NCI-H1092 (cell line): ENCODE measurements at regions not wholly inside any gene's neighbourhood (a gene's known extent, or its start where the extent isn't known, plus 50 kb on each side); places are given as distances from the start of the nearest gene placed in this dataset.
A peak's percentile ranks its signal among the peaks of the same experiment; 100 is the strongest.

Source experiments
- DNase-seq: peaks from one replicate; lab custom pipeline; 2025; lab: John Stamatoyannopoulos, UW

DNA sequence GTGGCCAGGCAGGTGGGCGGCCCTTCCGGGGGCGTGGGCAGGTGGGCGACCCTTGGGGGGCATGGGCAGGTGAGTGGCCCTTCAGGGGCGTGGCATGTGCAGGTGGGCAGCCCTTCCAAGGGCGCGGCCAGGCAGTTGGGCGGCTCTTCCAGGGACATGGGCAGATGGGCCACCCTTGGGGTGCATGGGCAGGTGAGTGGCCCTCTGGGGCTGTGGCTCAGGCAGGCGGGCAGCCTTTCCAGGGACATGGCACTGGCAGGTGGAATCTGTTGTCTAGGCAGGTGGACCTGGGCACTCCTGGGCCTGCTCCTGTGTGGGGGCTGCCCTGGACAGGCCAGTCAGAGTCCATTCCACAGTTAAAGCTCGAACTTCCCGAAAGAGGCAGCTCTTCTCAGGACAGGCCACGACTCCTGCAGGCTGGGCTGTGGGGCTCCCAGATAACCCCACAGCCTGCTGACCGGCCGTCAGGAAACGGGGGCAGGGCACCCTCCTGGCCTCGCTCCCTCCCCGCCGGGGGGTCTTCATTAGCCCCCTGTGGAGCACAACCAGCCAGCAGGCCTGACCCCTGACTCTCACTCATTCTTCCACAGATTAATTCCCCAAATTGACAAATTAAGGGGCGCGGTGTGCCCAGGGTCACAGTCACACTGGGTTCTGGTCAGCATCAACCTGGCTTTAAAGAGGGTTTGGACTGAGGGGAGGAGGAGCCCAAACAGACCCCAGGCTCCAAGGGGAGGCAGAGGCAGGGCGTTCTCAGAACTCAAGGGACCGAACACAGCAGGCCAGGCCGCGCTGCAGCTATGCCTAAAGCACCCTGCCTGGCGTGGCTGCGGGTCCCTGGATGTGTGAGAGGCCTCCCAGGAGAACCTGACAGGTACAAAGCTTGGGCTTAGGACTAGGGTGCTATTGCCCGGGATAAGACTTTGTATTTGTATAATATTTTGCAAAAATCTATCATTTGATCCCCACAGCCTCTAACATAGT lies 130.0 kb downstream of the DLL1 start:
- DNase-seq, result no peak

GRCh38 chr6:170160031-170160627 lies 130.7 kb downstream of the DLL1 start:
- DNase-seq, result no peak

GRCh38 chr6:170159022-170159965 lies 131.6 kb downstream of the DLL1 start:
- DNase-seq, result no peak

DNA sequence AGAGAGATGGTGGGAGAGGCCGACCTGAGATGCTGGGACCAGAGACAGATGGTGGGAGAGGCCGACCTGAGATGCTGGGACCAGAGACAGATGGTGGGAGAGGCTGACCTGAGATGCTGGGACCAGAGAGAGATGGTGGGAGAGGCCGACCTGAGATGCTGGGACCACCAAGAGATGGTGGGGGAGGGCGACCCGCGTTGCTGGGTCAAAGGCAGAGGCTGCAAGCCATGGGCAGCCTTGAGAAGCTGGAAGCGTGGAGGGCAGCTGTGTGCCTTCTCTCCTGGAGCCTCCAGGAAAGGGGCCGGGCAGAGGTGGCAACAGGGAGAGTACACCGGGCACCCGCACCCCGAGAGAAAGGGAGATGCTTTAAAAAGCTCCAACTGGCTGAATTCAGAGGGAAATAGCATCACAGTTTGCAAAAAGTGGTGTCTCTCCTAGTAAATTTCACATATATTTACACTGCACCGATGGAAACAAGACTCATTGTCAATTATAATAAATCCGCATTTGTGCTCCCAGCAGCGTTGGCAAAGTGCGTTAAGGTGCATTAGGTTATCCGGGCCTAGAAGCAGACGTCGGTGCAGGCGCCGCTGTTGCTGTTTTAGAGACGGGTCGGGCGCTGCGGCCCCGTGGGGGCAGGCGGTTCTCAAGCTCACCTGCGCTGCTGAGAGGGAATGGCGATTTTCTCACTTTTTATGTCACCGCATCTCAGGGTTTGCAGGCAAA lies 132.4 kb downstream of the DLL1 start:
- no peak for DNase-seq

- no peak for DNase-seq
Measured at GRCh38 chr6:170157567-170158218, 133.2 kb downstream of the DLL1 start.

GRCh38 chr6:170156448-170157375 lies 134.2 kb downstream of the DLL1 start:
- DNase-seq, result no peak

DNA sequence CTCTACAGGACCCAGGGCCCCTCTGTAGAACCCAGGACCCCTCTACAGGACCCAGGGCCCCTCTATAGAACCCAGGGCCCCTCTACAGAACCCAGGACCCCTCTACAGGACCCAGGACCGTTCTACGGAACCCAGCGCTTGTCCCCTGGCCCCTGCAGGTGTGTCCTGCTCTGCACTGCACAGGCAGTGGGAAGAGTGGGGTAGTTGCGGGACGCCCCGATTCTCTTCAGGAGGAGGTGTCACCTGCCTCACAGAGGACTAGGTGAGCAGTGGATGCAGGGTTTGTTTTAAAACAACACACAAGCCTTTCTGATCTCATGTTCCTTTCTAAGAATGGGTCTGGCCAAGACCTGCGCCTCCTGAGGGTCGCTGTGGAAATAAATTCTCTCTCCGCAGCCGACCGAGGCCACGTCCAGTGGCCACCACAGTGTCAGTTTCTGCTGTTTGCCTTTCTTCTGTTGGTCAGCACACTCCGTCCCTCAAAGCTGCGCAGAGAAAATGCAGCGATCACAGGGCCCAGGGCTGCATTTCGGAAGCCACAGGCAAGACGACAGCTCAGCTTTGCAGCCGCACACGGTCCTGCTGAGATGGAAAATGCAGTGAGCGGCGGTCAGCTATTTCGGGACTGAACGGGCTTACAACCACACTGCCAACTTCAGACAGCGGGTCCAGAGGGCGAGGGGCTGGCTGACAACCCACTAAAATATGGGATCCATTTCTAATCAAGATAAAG lies 135.2 kb downstream of the DLL1 start:
- DNase-seq, result no peak

GRCh38 chr6:170153436-170154319 lies 137.2 kb downstream of the DLL1 start:
- no peak for DNase-seq

DNA sequence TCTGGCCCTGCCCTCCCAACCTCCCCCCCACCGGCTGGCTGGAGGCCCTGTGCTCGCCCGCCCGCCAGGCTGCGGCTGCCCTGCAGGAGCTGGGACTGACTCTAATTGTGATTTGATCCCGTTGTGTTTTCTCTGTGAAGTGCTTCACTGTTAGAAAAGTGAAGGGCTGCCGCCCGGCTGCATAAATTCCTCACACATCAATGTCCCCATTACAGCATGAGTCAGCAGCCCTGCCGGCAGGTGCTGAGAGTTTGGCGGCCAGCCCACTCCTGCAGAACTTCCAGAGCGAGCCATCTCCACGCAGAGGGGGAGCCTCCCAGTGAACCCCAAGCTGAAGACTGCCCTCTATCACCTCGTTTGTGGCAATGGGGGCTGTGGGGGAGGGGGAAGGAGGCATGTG lies 137.9 kb downstream of the DLL1 start:
- peak; percentile 92 for DNase-seq

DNA sequence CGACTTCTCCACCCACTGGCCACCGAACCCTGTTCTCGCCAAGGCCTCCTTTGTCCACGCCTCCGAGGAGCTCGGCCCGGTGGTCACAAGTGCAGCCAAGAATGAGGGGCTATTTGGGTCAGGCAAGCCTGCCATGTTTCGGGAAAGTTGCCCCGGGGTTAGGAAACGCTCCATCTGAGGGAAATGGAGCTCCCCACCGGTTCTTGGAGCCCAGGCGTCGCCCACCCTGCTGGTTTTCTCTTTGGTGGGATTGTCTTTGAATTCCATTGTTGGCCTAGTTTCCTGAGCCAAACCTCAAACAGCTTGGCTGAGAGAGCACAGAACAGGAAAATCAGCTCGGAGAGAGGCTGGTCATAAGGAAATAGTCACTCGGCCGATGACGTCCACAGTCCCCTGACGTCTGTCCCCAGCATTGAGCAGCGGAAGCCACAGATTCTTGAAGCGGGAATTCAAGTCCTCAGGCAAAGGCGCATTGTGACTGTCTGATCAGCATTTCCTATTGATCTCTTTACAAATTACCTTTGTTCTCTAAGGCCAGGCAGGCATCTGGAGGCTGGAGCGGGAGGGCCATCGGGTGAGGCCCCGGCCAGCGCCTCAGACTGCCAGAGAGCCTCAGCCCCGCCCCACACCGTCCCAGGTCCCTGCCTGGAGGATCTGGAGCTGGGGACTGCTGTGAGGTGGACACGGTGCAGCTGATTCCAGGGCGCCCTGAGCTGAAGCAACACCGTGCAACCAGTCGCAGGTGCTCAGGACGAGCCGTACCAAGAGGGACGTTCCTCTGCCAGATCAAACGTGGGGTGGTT lies 138.6 kb downstream of the DLL1 start:
- DNase-seq, result no peak

DNA sequence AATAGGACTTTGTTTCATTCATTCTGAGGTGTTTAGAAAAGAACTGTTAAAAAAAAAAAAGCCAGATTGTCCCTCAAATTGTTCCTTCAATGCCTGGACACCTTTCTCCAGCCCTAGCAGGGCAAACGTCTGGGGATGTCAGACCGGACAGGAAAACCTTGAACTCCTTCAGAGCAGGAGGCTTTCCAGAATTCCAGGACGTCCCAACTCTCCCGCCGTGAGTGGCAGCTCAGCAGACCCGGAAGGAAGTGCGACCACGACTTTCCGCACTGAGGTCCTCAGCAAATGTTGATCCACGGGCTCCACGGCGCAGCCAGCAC lies 139.1 kb downstream of the DLL1 start:
- no peak for DNase-seq

DNA sequence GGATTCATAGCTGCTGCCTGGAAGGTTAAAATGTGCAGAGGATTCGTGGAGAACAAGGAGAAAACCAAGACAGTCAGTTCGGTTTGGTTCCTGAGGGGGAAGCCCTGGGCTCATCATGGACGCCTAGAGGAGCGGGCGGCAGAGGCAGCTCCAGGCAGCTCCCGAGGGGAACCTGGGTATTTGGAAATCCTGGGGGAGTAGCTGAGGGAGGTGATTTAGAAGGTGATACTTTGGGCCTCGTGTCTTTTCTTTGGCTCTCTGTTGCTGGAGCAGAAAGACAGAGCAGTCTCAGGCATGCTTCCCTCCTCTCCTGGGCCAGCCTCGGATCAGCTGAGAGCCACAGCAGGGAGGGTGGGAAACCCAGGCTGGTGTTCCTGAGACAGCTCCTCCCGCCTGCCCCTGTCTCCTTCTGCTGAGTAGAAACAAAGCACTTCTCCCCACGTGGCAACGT lies 139.5 kb downstream of the DLL1 start:
- DNase-seq, result no peak

GRCh38 chr6:170150590-170150945 lies 140.3 kb downstream of the DLL1 start:
- no peak for DNase-seq

DNA sequence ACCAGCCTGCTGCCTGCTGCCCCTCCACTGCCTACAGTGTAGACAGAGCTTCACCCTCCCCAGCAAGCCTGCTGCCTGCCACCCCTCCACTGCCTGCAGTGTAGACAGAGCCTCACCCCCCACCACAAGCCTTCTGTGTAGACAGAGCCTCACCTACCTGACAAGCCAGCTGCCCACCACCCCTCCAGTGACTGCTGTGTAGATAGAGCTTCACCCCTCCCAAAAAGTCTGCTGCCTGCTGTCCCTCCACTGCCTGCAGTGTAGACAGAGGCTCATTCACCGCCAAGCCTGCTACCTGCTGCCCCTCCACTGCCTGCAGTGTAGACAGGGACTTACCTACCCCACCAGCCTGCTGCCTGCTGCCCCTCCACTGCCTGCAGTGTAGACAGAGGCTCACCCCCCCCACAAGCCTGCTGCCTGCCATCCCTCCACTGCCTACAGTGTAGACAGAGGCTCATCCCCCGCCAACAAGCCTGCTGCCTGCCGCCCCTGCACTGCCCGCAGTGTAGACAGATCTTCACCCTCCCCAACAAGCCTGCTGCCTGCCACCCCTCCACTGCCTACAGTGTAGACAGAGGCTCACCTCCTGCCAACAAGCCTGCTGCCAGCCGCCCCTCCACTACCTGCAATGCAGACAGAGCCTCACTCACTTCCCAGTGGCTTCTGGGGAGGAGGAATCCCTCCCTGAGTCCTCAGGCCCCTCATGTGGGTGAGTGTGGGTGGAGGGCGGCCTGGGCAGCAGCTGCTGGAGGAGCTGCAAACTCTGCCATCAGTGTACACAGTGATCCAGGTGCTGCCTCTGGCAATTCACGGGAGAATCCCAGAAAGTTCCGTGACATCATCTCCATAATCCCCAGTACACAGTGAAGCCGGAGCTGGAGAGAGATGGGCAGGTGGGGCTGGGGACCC lies 140.9 kb downstream of the DLL1 start:
- peak; percentile 44 for DNase-seq

DNA sequence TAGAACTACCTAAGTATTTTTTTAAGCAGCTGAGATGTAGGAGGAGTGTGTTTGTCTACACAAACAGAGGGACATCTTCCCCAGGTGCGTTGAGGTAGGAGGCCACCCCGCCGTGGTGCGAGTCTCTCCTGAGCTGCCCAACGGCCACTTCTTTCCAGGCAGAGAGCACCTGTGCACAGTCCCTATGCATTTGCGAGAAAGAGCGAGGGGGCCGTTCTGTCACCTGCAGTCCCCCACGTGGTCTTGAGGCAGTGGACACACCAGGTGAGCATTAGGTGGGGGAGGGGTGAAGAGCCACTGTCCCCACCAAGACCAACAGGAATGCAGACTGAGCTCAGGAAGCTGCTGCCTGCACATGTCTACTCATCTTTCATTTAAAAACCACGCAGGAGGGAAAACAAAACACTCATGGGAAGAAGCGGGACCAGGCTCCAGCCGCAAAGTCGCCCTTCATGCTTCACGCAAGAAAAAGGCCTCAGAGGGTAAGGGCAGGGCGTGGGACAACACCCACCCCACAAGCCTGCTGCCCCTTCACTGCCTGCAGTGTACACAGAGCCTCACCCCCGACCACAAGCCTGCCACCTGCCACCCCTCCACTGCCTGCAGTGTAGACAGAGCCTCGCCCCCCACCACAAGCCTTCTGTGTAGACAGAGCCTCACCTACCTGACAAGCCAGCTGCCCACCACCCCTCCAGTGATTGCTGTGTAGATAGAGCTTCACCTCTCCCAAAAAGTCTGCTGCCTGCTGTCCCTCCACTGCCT lies 142.0 kb downstream of the DLL1 start:
- no peak for DNase-seq
